ENCODE measurements at regions not wholly inside any gene's neighbourhood (a gene's known extent, or its start where the extent isn't known, plus 50 kb on each side); places are given as distances from the start of the nearest gene placed in this dataset.

- TF ChIP-seq POLR2A (IDR thresholded peaks at IDR 0.05; ENCODE audit: low read depth, low read length) (no peak), POLR2AphosphoS5 (IDR thresholded peaks at IDR 0.05; ENCODE audit: low read depth, low read length) (no peak)
Observed at GRCh38 chr3:3587647-3587972, 211.6 kb upstream of the LRRN1 start.
